Subcutaneous abdominal adipose tissue (tissue), 5 donors: ENCODE measurements at regions not wholly inside any gene's neighbourhood (a gene's known extent, or its start where the extent isn't known, plus 50 kb on each side); places are given as distances from the start of the nearest gene placed in this dataset.

Experiments
- H3K27ac ChIP-seq: one replicate; pipeline ENCODE4 v1.7.0; 2013; ENCODE audit warnings: low read depth, mild to moderate bottlenecking, inconsistent platforms, low read length, moderate library complexity
- H3K27me3 ChIP-seq, 5 donors: one replicate each; pipeline ENCODE4 v1.7.0; 2013; ENCODE audit warnings: low read length in 5 of 5, inconsistent platforms in 1 of 5; ENCODE audit not compliant: control insufficient read depth in 5 of 5, insufficient read depth in 4 of 5
- H3K36me3 ChIP-seq, 5 donors: one replicate each; pipeline ENCODE4 v1.7.0; 2013; ENCODE audit warnings: low read length in 5 of 5; ENCODE audit not compliant: control insufficient read depth in 5 of 5, insufficient read depth in 5 of 5
- H3K4me1 ChIP-seq, 5 donors: one replicate each; pipeline ENCODE4 v1.7.0; 2013; ENCODE audit warnings: low read length in 5 of 5, mild to moderate bottlenecking in 3 of 5, moderate library complexity in 1 of 5; ENCODE audit not compliant: control insufficient read depth in 5 of 5, insufficient read depth in 5 of 5
- H3K4me3 ChIP-seq, 5 donors: one replicate each; pipeline ENCODE4 v1.7.0; 2013; ENCODE audit warnings: low read length in 5 of 5, low read depth in 1 of 5
- H3K9ac ChIP-seq, 5 donors: one replicate each; pipeline ENCODE4 v1.7.0; 2013; ENCODE audit warnings: low read length in 5 of 5, mild to moderate bottlenecking in 4 of 5, moderate library complexity in 3 of 5
- H3K9me3 ChIP-seq, 5 donors: one replicate each; pipeline ENCODE4 v1.7.0; 2013; ENCODE audit warnings: low read length in 5 of 5; ENCODE audit not compliant: control insufficient read depth in 5 of 5
- donor health status: healthy.
- donor health status: healthy.
- donor health status: healthy.
- donor health status: healthy.
- donor health status: healthy.

DNA sequence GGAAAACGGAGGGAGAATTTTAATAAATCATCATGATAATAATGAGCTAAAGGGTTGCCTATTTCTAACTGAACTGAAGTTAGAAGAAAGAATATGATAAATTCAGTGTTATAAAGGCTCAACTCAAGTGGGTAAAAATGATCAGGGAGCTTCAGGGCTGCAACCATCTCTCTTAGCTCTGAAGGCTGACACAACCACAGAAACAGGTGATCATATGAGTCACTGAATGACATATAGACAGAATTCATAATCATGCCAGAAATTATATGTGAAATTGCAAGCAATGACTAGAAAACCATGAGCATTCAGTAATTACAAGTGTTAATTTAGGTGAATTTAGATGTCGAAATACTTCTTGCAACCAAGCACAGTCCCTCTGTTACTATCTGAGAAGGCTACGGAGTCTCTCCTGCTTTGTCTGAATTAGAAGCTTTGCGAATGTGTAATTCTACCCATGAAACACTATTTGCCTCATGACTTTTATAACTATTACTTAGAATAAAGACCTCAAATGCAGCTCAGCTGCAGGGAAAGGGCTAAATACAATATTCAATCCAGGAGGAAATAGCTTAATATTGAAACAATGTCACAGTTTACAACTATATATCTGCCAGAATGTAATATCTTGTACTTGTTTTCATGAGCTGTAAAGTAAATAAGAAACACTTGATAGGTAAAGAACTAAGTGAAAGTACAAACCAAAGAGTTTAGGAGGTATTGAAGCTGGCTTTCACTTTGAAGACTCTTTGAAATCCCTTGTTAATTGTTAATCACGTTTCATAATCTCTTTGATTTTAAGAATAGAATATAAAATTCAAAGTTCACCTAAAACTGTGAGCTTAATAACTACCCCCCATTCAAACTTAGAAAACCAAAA is 1972.6 kb downstream of the ARAP2 start:
- H3K9ac ChIP-seq = no peak overlapping the region

DNA sequence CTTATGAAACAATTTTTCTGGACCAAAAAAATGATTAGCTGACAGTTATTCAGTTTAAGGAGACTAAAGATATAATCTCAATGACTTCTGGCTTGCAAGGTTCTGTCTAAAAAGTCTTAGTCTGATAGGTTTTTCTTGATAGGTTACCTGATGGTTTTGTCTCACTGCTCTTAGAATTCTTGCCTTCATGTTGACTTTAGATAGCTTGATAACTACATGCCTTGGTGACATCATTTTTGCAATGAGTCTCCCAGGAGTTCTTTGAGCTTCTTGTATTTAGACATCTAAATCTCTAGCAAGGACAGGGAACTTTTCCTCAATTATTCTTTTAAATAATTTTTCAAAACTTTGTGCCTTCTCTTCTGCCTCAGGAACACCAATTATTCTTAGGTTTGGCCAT is 1965.3 kb downstream of the ARAP2 start:
- Histone ChIP-seq H3K9ac (no peak overlapping the region), H3K4me1 (no peaks in the 10 kb centered on the region), H3K36me3 (no peaks in the 10 kb centered on the region), H3K27ac (no peak overlapping the region), H3K27me3 (no peaks in the 10 kb centered on the region), H3K9me3 (no peaks in the 10 kb centered on the region), H3K4me3 (no peak overlapping the region)

More for the DNA sequence above, 1972.6 kb downstream of the ARAP2 start:
- H3K9me3 ChIP-seq = no peaks in the 10 kb centered on the region
- no peaks in the 10 kb centered on the region for H3K27me3 ChIP-seq
- no peak overlapping the region for H3K4me3 ChIP-seq
- H3K36me3 ChIP-seq = no peaks in the 10 kb centered on the region
- H3K27ac ChIP-seq = no peak overlapping the region
- no peaks in the 10 kb centered on the region for H3K4me1 ChIP-seq

- Histone ChIP-seq H3K27me3 (no peaks in the 10 kb centered on the region), H3K9me3 (no peaks in the 10 kb centered on the region), H3K36me3 (no peaks in the 10 kb centered on the region), H3K4me1 (no peaks in the 10 kb centered on the region), H3K9ac (no peak overlapping the region), H3K27ac (no peak overlapping the region), H3K4me3 (no peak overlapping the region)
Observed at GRCh38 chr4:34280131-34280530, 1964.2 kb downstream of the ARAP2 start.

GRCh38 chr4:34281826-34282225 is 1962.5 kb downstream of the ARAP2 start:
- Histone ChIP-seq H3K27me3 (no peaks in the 10 kb centered on the region), H3K36me3 (no peaks in the 10 kb centered on the region), H3K27ac (no peak overlapping the region), H3K4me1 (no peaks in the 10 kb centered on the region), H3K9me3 (no peaks in the 10 kb centered on the region), H3K9ac (no peak overlapping the region), H3K4me3 (no peak overlapping the region)

- H3K4me3 ChIP-seq = no peak overlapping the region
- no peaks in the 10 kb centered on the region for H3K4me1 ChIP-seq
- no peak overlapping the region for H3K27ac ChIP-seq
- H3K36me3 ChIP-seq = no peaks in the 10 kb centered on the region
- no peak overlapping the region for H3K9ac ChIP-seq
- no peaks in the 10 kb centered on the region for H3K9me3 ChIP-seq
- no peaks in the 10 kb centered on the region for H3K27me3 ChIP-seq
Observed at GRCh38 chr4:34289489-34289888, 1954.8 kb downstream of the ARAP2 start.

- H3K27ac ChIP-seq = no peak overlapping the region
- H3K9ac ChIP-seq = no peak overlapping the region
- H3K27me3 ChIP-seq = no peaks in the 10 kb centered on the region
- H3K36me3 ChIP-seq = no peaks in the 10 kb centered on the region
- no peak overlapping the region for H3K4me3 ChIP-seq
- H3K4me1 ChIP-seq = no peaks in the 10 kb centered on the region
- H3K9me3 ChIP-seq = no peaks in the 10 kb centered on the region
Observed at GRCh38 chr4:34289962-34290361, 1954.4 kb downstream of the ARAP2 start.

DNA sequence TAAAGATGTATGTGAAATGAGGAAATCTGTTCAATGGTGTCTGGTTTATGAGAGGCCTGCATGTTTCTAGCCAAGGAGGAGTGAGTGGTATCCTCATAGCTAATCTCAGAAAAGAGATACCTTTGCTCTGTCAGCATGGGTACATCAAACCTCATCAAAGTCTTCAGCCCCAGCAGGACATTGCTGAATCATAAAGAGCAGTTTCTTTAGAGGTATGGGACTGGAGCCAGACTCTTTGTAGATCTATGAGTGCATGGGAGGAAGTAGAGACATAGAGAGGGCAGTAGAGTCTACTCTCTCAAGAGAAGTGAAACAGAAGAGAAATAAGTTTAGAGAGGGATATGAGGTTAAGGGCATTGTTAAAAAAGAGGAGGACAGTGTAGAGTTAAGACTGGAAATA is 1950.9 kb downstream of the ARAP2 start:
- Histone ChIP-seq H3K4me1 (no peaks in the 10 kb centered on the region), H3K27ac (no peak overlapping the region), H3K36me3 (no peaks in the 10 kb centered on the region), H3K4me3 (no peak overlapping the region), H3K27me3 (no peaks in the 10 kb centered on the region), H3K9ac (no peak overlapping the region), H3K9me3 (no peaks in the 10 kb centered on the region)

- no peaks in the 10 kb centered on the region for H3K36me3 ChIP-seq
- no peaks in the 10 kb centered on the region for H3K27me3 ChIP-seq
- no peaks in the 10 kb centered on the region for H3K4me1 ChIP-seq
- no peak overlapping the region for H3K9ac ChIP-seq
- no peak overlapping the region for H3K4me3 ChIP-seq
- H3K27ac ChIP-seq = no peak overlapping the region
- H3K9me3 ChIP-seq = no peaks in the 10 kb centered on the region
Observed at GRCh38 chr4:34309383-34309906, 1934.9 kb downstream of the ARAP2 start.

GRCh38 chr4:34318773-34319172 is 1925.5 kb downstream of the ARAP2 start:
- H3K9ac ChIP-seq = no peak overlapping the region
- H3K27me3 ChIP-seq = no peaks in the 10 kb centered on the region
- H3K9me3 ChIP-seq = no peaks in the 10 kb centered on the region
- H3K27ac ChIP-seq = no peak overlapping the region
- H3K4me3 ChIP-seq = no peak overlapping the region
- H3K36me3 ChIP-seq = no peaks in the 10 kb centered on the region
- H3K4me1 ChIP-seq = no peaks in the 10 kb centered on the region

DNA sequence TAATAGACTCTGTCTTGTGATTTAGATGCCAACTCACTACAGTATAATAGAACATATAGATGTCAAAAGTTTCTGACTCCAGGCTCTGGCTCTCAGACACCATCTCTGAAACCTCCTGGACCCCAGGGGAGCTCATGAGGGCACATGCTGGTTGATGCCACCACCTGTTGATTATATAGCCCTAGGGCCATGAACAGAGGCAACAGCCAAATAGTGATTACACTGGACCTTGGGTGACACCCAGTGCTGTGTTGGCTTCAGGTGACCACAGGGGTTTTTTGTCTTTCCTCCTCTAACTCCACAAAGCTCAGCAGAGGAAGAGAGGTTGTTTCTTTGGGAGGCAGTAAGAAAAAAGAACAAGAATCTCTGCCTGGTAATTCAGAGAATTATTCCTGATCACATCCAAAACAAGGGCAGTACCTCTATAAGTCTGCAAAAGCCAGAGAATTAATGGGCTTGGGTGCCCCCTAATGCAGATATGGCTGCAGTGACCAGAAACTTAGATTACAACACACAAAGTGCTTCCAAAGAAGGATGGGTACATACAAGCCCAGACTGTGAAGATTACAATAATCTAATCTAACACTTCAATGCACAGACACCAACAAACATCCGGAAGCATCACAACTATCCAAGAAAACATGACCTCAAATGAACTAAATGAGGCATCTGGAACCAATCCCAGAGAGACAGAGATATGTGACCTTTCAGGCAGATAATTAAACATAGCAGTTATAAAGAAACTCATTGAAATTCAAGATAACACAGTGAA is 1920.6 kb downstream of the ARAP2 start:
- H3K4me3 ChIP-seq = no peak overlapping the region
- no peaks in the 10 kb centered on the region for H3K36me3 ChIP-seq
- no peaks in the 10 kb centered on the region for H3K27me3 ChIP-seq
- H3K27ac ChIP-seq = no peak overlapping the region
- H3K9ac ChIP-seq = no peak overlapping the region
- no peaks in the 10 kb centered on the region for H3K9me3 ChIP-seq
- H3K4me1 ChIP-seq = no peaks in the 10 kb centered on the region
